ENCODE measurements at regions not wholly inside any gene's neighbourhood (a gene's known extent, or its start where the extent isn't known, plus 50 kb on each side); places are given as distances from the start of the nearest gene placed in this dataset.

DNA sequence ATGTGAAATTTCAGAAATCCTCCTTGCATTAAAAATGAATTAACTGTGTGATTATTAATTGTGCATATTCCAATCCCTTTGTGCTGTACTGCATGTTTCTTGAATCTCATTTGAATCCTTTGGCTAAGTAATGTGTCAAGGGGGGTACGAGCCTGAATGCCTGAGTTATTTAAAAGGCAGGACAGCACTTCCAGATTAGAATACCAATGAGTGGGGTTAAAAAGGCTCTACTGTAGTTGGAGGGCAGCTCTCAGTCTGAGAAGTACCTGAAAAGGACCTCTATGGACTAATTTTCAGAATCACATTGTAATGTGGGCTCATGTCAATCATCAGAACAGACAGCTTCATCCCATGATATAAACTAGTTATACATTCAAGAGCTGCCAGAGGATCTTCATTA is 423.0 kb downstream of the GRB14 start:
- no peak for DNase-seq (ENCODE audit: low spot score)
- TF ChIP-seq CTCF (IDR thresholded peaks at IDR 0.05; ENCODE audit: extremely low read depth, missing control alignments) = no peak

DNA sequence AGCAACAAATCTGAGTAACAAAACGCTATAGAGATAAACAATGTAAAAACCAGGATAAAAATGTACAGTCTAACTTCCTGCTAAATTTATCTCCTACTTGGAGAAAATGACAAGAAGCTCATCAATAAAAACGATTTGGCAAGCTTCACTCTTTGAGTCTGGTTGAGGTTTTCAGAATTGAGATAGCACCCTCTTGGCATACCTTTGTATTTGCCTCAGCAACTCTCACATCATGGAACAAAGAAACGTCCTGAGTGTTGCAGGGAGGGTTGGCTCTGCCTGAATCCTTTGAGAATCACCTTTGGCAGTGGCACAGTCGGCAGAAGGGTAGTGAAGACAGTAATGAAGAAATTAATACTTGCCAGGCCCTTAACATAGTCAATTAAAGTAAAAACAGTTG is 430.6 kb downstream of the GRB14 start:
- TF ChIP-seq CTCF (IDR thresholded peaks at IDR 0.05; ENCODE audit: extremely low read depth, missing control alignments) = no peak
- no peak for DNase-seq (ENCODE audit: low spot score)

GRCh38 chr2:164189851-164190250 is 431.4 kb downstream of the GRB14 start:
- TF ChIP-seq CTCF (IDR thresholded peaks at IDR 0.05; ENCODE audit: extremely low read depth, missing control alignments) = no peak

DNA sequence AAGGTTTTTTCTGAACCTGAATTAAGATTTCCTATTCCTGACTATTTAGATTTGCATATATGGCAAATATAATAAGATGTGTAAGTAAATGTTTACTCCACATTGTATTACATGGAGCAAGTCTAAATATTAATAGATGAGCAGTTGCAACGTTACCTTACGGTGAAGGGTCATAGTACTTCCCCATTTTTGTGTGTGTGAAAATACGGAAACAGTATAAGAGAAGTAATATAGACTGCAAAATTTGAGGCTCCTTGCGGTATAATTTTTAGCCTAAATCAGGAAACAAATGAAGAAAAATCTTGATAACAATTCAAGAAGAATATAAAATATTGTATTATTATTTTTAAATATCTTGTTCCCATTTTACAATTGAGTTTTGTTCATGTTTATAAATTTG is 434.2 kb downstream of the GRB14 start:
- no peak for DNase-seq (ENCODE audit: low spot score)
- TF ChIP-seq CTCF (IDR thresholded peaks at IDR 0.05; ENCODE audit: extremely low read depth, missing control alignments) = no peak

More at GRCh38 chr2:164189851-164190250, 431.4 kb downstream of the GRB14 start:
- DNase-seq (ENCODE audit: low spot score) = no peak

GRCh38 chr2:164186591-164186990 is 434.7 kb downstream of the GRB14 start:
- no peak for DNase-seq (ENCODE audit: low spot score)
- TF ChIP-seq CTCF (IDR thresholded peaks at IDR 0.05; ENCODE audit: extremely low read depth, missing control alignments) = no peak

DNA sequence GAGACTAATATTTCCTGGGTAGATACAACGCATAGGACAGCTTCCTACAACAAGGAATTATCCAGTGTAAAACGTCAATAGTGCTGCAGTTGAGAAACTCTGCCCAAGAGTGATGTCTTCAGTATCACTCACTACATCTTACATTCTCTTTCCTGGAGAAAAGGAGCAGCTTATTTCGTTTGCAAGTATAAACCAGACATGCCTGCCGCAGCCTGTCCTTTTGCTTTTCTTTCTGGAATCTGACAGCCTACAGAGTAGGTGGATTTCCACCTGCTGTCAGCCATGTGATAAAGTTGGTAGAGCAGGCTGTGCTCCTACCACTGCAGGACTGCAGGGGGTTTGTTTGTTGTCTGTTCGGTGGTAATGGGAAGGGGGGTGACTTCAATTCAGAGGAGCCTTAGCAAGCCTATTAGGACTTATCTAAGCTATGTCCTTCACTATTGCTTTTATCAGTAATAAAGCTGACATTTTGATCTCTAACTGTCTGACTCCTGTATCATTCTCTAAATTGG is 439.1 kb downstream of the GRB14 start:
- TF ChIP-seq CTCF (IDR thresholded peaks at IDR 0.05; ENCODE audit: extremely low read depth, missing control alignments) = no peak
- no peak for DNase-seq (ENCODE audit: low spot score)

GRCh38 chr2:164178835-164179465 is 442.3 kb downstream of the GRB14 start:
- TF ChIP-seq CTCF (IDR thresholded peaks at IDR 0.05; ENCODE audit: extremely low read depth, missing control alignments) = no peak
- DNase-seq (ENCODE audit: low spot score) = no peak

All from GM20000 (cell line).